Thyroid gland (tissue), 4 donors: ENCODE measurements at regions not wholly inside any gene's neighbourhood (a gene's known extent, or its start where the extent isn't known, plus 50 kb on each side); places are given as distances from the start of the nearest gene placed in this dataset.

Experiments
- CTCF ChIP-seq, 6 experiments: fragments of 200-600 bp in 3 of 6; fragments of 450-650 bp in 3 of 6; sonication (generic) in 3 of 6; IDR thresholded peaks; one replicate each; pipeline ENCODE4 v1.5.1; 2016 to 2019; ENCODE audit warnings: antibody characterized with exemption in 6 of 6, mild to moderate bottlenecking in 2 of 6, inconsistent platforms in 1 of 6, moderate library complexity in 1 of 6
- POLR2A ChIP-seq, 2 donors: fragments of 450-650 bp; IDR thresholded peaks; one replicate each; pipeline ENCODE4 v1.6.1; 2017; ENCODE audit warnings: antibody characterized with exemption in 2 of 2, mild to moderate bottlenecking in 2 of 2, moderate library complexity in 1 of 2

DNA sequence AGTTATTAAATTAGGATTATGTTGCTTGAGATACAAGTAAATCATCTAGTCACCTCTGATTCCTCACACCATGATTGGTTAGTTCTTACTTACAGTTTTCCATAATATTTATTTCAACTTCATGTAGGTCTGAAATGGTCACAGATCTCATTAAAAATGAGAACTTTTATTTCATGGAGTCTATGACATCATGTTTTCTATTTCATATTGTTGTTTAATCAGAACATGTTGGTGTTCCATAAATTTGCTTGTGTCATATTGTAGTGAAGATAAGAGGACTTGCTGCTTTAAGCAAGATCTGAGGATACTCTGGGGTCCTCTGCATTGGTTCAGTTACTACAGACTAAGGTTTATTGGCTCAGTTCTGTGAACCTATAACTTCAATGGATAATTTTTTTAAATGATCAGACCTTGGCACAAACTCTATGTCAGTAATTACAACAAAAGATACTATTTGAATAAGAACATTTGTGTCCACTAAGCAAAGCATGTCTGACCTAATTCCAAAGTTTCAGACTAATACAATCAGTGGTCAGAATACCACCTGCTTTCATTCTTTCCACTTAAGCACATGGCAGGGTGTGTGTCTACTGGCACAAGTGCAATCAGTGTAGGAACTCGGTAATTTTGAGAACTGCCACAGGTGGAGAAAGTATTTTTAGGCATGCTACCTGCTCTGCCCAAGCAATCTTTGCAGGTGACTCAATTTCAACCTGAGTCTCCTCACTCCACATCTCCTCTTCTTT lies 68.5 kb downstream of the CCDC71L start:
- TF ChIP-seq CTCF (IDR thresholded peaks at IDR 0.05) (no peak), POLR2A (IDR thresholded peaks at IDR 0.05) (no peak)
